ENCODE measurements at regions not wholly inside any gene's neighbourhood (a gene's known extent, or its start where the extent isn't known, plus 50 kb on each side); places are given as distances from the start of the nearest gene placed in this dataset.

GRCh38 chr3:18295171-18295920 is 129.8 kb downstream of the SATB1 start:
- no peak for DNase-seq

- DNase-seq = no peak
These were observed 135.0 kb downstream of the SATB1 start for GRCh38 chr3:18290157-18290556.

- DNase-seq = no peak
These were observed 136.9 kb downstream of the SATB1 start for GRCh38 chr3:18288243-18288642.

GRCh38 chr3:18284716-18285115 is 140.4 kb downstream of the SATB1 start:
- DNase-seq = peak; percentile 18

- no peak for DNase-seq
These were observed 141.5 kb downstream of the SATB1 start for GRCh38 chr3:18283680-18284079.

GRCh38 chr3:18282507-18282906 is 142.6 kb downstream of the SATB1 start:
- no peak for DNase-seq

- DNase-seq = no peak
These were observed 145.9 kb downstream of the SATB1 start for GRCh38 chr3:18279226-18279737.

GRCh38 chr3:18264853-18265252 is 160.3 kb downstream of the SATB1 start:
- no peak for DNase-seq

- no peak for DNase-seq
These were observed 160.8 kb downstream of the SATB1 start for GRCh38 chr3:18264361-18264760.

- DNase-seq = no peak
These were observed 166.6 kb downstream of the SATB1 start for GRCh38 chr3:18258492-18258891.

GRCh38 chr3:18252578-18252977 is 172.6 kb downstream of the SATB1 start:
- DNase-seq = no peak

GRCh38 chr3:18250991-18251390 is 174.1 kb downstream of the SATB1 start:
- DNase-seq = no peak

- no peak for DNase-seq
These were observed 176.0 kb downstream of the SATB1 start for GRCh38 chr3:18249126-18249525.

- no peak for DNase-seq
These were observed 177.3 kb downstream of the SATB1 start for GRCh38 chr3:18247776-18248310.

- DNase-seq = no peak
These were observed 177.9 kb downstream of the SATB1 start for GRCh38 chr3:18247139-18247695.

GRCh38 chr3:18246336-18247060 is 178.6 kb downstream of the SATB1 start:
- DNase-seq = no peak

GRCh38 chr3:18245721-18246120 is 179.4 kb downstream of the SATB1 start:
- no peak for DNase-seq

GRCh38 chr3:18241837-18242236 is 183.3 kb downstream of the SATB1 start:
- DNase-seq = no peak

- DNase-seq = no peak
These were observed 185.5 kb downstream of the SATB1 start for GRCh38 chr3:18239674-18240073.

- DNase-seq = no peak
These were observed 186.3 kb downstream of the SATB1 start for GRCh38 chr3:18238746-18239331.

GRCh38 chr3:18238332-18238731 is 186.8 kb downstream of the SATB1 start:
- no peak for DNase-seq

- DNase-seq = no peak
These were observed 187.7 kb downstream of the SATB1 start for GRCh38 chr3:18237251-18238005.

GRCh38 chr3:18236726-18237125 is 188.4 kb downstream of the SATB1 start:
- DNase-seq = no peak
